HG02884 (cell line): ENCODE measurements at regions not wholly inside any gene's neighbourhood (a gene's known extent, or its start where the extent isn't known, plus 50 kb on each side); places are given as distances from the start of the nearest gene placed in this dataset.

Experiments used
- ATAC-seq: cut with Tn5 transposase; IDR thresholded peaks from one replicate; pipeline ENCODE4 v1.9.1; 2021; ENCODE audit warnings: mild to moderate bottlenecking, moderate library complexity; ENCODE audit not compliant: unreplicated experiment

DNA sequence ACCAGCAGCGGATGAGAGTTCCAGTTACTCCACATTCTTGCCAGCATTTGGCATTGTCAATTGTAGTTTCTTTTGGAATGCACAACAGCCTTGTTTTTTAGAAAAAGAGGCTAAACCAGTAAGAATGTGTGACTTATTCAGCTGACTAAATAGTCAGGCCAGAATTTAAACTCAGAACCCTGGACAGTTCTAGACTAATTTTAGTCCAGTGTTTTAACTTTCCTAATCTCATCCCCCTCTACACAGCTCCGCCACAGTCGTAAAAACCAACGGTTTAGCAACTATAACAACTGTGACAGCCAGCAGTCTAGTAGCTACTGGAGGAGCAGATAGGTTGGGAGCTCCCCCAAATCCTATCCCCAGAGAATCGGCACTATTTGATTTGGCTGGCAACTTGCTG is 103.7 kb downstream of the FOXD1 start:
- ATAC-seq = no peak

- no peak for ATAC-seq
Observed at GRCh38 chr5:73339711-73340110, 108.9 kb downstream of the FOXD1 start.

GRCh38 chr5:73339051-73339575 is 109.5 kb downstream of the FOXD1 start:
- ATAC-seq = no peak

- no peak for ATAC-seq
Observed at GRCh38 chr5:73338256-73339050, 110.1 kb downstream of the FOXD1 start.

DNA sequence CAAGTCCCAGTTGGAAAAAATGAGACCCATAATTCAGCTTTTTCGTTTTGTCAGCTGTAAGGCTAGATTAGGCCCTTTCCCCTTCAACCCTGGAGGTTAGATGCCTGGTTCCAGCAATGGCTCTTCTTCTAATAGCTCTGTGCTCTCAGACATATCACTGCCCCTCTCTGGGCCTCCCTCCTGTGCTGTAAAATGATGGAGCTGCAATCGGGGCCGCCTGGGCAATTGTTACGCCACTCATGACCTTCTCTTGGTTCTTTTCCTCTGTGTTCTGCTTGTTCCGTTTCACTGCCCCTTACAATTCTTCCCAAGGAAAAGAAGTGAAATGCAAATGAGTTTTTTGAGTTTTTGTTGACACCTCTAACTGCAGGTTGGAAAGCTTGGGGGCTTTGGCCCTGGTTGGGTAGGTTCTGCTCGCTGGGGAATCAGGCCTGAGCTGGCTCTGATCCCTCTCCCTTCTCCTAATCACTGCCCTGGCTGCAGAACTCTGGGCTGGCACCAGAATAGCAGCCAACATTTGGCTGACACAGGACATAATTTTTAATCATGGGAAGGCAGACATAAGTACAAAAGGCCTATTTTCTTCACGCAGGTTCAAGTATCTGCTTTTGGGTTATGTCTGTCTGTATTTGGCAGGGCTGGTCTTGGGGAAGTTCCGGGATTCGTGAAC is 110.9 kb downstream of the FOXD1 start:
- no peak for ATAC-seq

GRCh38 chr5:73336366-73336765 is 112.2 kb downstream of the FOXD1 start:
- no peak for ATAC-seq

GRCh38 chr5:73333944-73334703 is 114.5 kb downstream of the FOXD1 start:
- ATAC-seq = no peak

DNA sequence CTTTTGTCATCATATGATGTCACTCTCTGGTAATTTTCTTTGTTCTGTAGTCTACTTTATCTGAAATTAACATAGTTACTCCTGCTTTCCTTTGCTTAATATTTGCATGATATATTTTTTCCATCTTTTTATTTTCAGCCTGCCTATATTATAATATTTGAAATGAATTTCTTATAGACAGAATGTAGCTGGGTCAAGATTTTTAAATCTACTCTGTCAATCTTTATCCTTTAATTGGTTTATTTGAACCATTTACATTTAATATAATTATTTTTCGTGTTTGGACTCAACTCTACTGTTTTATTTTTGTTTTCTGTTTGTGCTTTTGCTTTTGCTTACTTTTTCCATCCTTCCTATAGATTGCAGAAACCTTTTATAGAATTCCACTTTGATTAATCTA is 118.0 kb downstream of the FOXD1 start:
- no peak for ATAC-seq

GRCh38 chr5:73328640-73329039 is 119.9 kb downstream of the FOXD1 start:
- ATAC-seq = no peak

DNA sequence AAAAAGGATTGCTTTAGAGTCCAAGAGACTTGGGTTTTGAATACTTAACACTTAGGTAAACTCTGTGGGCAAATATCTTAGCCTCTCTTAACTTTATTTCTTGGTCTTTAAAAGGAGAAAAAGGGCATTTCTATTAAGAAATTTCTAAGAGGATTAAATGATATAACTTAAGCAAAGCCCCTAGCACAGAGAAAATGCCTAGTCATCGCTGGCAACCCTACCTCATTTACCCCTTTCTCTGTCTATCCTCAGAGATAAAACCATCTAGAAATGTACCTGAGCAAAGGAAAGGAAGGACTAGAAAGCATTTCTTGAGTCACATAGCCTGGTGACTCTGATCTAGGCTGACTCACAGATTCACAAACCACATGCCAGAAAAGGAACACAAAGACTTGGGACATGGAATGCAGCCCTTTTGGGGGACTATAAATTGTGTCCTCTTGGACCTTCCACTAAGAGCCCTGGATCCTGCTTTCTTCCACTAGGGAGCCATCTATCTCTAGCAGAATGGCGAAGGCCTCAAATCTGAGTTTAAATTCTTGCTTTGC is 120.6 kb downstream of the FOXD1 start:
- no peak for ATAC-seq

- no peak for ATAC-seq
Observed at GRCh38 chr5:73325546-73325945, 123.0 kb downstream of the FOXD1 start.

- no peak for ATAC-seq
Observed at GRCh38 chr5:73323466-73323865, 125.1 kb downstream of the FOXD1 start.

DNA sequence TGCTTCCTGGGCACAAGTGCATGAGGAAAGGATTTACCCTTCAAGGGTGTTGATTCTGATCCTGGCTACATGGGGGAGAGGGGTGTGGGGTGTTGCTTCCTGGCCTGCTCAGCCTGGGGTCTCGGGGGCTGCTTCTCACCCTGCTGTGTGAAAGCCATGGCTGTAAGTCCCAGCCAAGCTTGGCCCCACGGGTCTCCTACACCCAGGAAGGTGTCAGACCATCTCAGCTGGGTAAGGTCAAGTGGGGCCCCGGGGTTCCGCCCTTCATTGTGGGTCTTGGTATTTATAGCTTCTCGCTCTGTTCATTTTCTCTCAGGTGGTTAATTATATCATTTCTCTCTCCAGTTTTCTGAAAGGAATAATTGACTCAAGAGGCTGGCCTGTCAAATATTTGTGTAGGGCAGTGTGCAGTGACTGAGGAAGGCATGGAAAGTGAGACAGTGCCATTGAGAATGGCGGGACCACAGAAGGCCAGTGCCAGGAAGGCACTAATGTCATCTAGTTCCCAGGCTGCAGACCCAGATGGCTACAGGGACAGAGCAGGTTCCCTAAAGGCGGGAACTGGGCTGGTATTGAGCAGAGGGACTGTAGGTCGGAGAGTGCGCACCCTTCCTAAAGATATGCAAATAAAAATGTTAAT is 126.0 kb downstream of the FOXD1 start:
- no peak for ATAC-seq

DNA sequence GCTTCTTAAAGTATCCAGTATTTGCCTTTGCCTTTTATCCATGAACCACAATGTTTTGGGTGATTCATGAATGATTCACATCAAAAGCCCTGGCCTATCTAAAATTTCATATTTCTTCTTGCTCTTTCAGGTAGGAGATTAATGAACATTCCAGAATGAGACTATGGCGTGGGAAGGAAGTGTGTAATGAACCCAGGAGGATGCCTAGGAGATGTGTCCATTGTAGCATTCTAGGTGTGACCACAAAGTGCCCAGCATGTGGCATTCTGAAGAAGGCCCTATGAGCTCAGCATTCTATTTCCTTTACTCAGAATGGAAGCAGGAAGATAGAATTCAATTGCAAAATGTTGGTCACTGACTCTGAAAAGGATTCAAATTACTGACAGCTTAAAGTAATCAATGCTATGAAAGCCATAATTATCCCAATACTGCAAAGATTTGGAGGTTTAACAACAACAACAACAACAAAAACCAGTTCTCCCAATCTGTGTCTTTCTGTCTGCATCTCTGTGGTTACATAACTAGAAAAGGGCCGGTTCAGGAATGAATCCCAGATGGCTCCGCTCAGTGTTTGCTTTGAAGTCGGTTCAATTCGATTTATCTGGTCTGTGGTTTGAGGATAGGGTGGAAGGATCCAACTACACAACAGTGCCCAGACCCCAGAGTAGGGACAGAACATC is 126.7 kb downstream of the FOXD1 start:
- ATAC-seq = no peak

- ATAC-seq = no peak
Observed at GRCh38 chr5:73319036-73319435, 129.5 kb downstream of the FOXD1 start.

GRCh38 chr5:73318308-73318719 is 130.3 kb downstream of the FOXD1 start:
- no peak for ATAC-seq

DNA sequence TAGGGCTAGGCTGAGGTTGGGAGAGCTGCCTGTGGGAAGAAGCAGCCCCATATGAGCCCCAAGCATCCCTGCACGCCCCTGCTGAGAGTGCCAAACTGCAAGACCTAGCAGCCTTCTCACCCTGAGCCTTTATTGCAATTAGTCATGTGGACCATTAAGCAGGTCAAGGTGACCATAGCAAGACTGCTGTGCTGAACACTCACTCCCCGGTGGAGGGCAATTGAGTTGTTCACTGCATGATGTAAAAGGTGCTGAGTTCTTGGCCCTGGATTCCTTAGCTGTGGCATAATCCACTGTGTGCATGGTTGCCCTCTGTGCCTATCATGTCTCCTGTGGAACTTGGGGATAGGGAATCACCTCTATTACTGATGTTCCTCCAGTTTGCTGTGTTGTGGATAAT is 131.1 kb downstream of the FOXD1 start:
- no peak for ATAC-seq

GRCh38 chr5:73314395-73315257 is 134.0 kb downstream of the FOXD1 start:
- ATAC-seq = no peak

DNA sequence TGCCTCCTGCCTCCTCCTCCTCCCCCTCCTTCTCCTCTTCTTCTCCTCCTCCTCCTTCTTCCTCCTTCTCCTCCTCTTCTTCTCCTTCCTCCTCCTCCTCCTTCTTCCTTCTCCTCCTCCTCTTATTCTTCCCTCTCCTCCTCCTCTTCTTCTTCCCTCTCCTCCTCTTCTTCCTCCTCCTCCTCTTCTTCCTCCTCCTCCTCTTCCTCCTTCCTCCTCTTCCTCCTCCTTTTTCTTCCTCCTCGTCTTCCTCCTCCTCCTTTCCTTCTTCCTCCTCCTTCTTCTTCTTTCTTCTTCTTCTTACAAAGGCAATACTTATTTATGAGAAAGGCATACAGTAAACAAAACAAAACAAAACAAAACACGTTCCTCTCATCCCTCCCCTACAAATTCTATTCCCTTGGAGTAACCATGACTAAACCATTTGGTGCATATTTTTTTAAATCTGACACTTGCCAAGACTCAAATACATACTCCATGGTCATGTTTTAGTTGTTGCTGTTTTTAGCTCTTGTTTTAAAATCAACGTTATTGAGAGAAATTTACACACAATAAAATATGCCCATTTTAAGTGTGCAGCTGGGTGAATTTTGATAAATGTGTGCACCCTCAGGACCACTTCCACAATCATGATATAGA is 135.6 kb downstream of the FOXD1 start:
- ATAC-seq = no peak
